NB4 (cell line): ENCODE measurements at regions not wholly inside any gene's neighbourhood (a gene's known extent, or its start where the extent isn't known, plus 50 kb on each side); places are given as distances from the start of the nearest gene placed in this dataset.

Experiments
- CTCF ChIP-seq: IDR thresholded peaks from one replicate; pipeline ENCODE4 v1.5.1; 2012; ENCODE audit warnings: low read depth, low read length
- POLR2A ChIP-seq: IDR thresholded peaks from 2 replicates; pipeline ENCODE4 v1.6.1; 2011; ENCODE audit warnings: mild to moderate bottlenecking; ENCODE audit not compliant: insufficient read length; ENCODE audit errors: extremely low read depth

- TF ChIP-seq POLR2A (no peak), CTCF (no peak)
Observed at GRCh38 chr9:14478175-14479162, 164.5 kb upstream of the NFIB start.
